ENCODE measurements at regions not wholly inside any gene's neighbourhood (a gene's known extent, or its start where the extent isn't known, plus 50 kb on each side); places are given as distances from the start of the nearest gene placed in this dataset.

GRCh38 chr6:122524056-122524455, 52.4 kb upstream of the SERINC1 start:
- DNase-seq (ENCODE audit: low read depth in 3 of 3, low spot score in 2 of 3): no peak

GRCh38 chr6:122530440-122531046, 58.9 kb upstream of the SERINC1 start:
- DNase-seq (ENCODE audit: low read depth in 3 of 3, low spot score in 2 of 3): peak; percentile 32 to 39 (median 33)

DNA sequence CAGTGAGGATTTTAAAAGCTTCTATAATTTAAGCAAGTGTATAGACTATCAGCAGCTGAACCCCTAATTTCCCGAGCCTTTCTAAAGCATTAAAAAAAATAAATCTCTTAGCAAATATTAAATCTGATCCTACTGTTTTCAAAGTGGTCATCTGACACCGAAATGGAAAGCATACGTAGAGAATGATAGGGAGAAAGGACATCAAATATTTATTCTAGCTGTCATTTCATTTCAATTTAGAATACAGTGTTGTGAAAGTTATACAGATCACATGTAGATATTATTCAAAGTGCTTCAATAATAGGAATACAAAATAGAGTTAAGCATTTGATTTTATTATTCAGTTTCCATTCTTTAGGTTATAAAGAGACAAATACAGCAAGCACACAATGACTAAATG, 61.9 kb upstream of the PKIB start:
- no peak for DNase-seq (ENCODE audit: low read depth in 3 of 3, low spot score in 2 of 3)

DNA sequence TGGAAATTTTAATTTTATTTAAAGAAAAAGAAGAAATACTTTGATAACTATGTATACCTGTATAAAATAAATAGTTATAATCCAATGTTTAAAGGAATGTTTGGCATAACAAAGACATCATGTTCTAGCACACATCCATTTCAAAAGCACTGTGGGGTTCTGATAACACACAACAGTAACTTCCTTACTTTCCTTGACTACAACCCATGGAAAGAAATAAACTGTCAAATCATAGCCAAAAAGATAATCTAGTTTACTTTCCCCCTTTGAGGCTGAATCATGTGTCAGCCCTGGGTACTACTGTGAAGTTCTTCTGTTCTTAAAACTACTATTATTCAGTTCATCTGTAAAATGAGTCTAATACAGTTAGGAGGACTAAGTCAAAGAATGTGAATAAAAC, 61.4 kb upstream of the PKIB start:
- DNase-seq (ENCODE audit: low read depth in 3 of 3, low spot score in 2 of 3): no peak

GRCh38 chr6:122553697-122554096, 56.5 kb upstream of the PKIB start:
- DNase-seq (ENCODE audit: low read depth in 3 of 3, low spot score in 2 of 3): no peak

- DNase-seq (ENCODE audit: low read depth in 3 of 3, low spot score in 2 of 3): no peak
These were observed 54.6 kb upstream of the PKIB start for GRCh38 chr6:122555561-122555960.

- no peak for DNase-seq (ENCODE audit: low read depth in 3 of 3, low spot score in 2 of 3)
These were observed 52.1 kb upstream of the PKIB start for GRCh38 chr6:122558080-122558479.

Data from right renal cortex interstitium (tissue), 3 donors.